ENCODE measurements at regions not wholly inside any gene's neighbourhood (a gene's known extent, or its start where the extent isn't known, plus 50 kb on each side); places are given as distances from the start of the nearest gene placed in this dataset.

- no peak overlapping the region for H3K4me3 ChIP-seq (ENCODE audit: low read depth, low read length)
- TF ChIP-seq, protein P1, sequence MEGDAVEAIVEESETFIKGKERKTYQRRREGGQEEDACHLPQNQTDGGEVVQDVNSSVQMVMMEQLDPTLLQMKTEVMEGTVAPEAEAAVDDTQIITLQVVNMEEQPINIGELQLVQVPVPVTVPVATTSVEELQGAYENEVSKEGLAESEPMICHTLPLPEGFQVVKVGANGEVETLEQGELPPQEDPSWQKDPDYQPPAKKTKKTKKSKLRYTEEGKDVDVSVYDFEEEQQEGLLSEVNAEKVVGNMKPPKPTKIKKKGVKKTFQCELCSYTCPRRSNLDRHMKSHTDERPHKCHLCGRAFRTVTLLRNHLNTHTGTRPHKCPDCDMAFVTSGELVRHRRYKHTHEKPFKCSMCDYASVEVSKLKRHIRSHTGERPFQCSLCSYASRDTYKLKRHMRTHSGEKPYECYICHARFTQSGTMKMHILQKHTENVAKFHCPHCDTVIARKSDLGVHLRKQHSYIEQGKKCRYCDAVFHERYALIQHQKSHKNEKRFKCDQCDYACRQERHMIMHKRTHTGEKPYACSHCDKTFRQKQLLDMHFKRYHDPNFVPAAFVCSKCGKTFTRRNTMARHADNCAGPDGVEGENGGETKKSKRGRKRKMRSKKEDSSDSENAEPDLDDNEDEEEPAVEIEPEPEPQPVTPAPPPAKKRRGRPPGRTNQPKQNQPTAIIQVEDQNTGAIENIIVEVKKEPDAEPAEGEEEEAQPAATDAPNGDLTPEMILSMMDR (IDR thresholded peaks at IDR 0.05; ENCODE audit: low read depth, low read length, missing control alignments): no peak
- DNase-seq (ENCODE audit: low read depth): no peak
These were observed 173.2 kb downstream of the CLCN4 start for GRCh38 chrX:10329984-10330383.

GRCh38 chrX:10341309-10341708, 184.5 kb downstream of the CLCN4 start:
- TF ChIP-seq, protein P1 (IDR thresholded peaks at IDR 0.05; ENCODE audit: low read depth, low read length, missing control alignments): no peak
- no peak for DNase-seq (ENCODE audit: low read depth)
- no peak overlapping the region for H3K4me3 ChIP-seq (ENCODE audit: low read depth, low read length)

DNA sequence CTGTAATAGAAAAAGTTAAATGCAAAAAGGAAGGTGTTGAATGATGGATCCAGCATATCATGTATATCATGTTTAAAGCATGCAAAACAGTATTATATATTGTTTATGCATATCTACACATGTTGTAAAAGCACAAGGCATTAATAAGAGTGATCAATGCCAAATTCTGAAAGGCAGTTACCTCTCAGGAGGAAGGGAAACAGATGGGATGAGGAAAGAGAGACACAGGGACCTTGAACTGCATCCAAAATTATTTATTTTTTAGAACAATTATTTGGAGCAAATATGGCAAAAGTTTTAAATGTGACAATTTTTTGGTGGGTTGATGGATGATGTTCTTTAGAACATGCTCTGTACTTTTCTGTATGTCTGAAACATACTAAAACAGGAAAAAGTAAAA, 193.4 kb downstream of the CLCN4 start:
- H3K4me3 ChIP-seq (ENCODE audit: low read depth, low read length): no peak overlapping the region
- TF ChIP-seq, protein P1 (IDR thresholded peaks at IDR 0.05; ENCODE audit: low read depth, low read length, missing control alignments): no peak
- DNase-seq (ENCODE audit: low read depth): no peak

DNA sequence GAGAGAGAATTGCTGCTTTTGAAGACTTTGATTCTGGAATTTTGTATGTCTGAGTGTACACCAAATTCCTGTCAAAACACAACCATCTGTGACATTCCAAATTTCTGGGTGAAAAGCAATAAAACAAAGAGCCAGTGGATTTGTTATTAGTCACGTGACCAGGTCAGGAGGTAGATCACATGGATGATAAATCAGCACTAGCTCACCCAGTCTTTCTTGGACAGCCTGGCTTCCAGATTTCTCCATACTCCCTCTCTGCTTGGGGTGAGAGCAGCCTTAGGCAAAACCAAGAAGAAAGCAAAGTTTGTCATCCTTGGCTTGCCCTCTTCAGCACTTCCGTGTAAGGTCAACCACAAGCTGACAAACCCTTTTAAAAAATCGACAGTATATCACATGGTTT, 194.2 kb downstream of the CLCN4 start:
- DNase-seq (ENCODE audit: low read depth): no peak
- TF ChIP-seq, protein P1 (IDR thresholded peaks at IDR 0.05; ENCODE audit: low read depth, low read length, missing control alignments): no peak
- H3K4me3 ChIP-seq (ENCODE audit: low read depth, low read length): no peak overlapping the region

GRCh38 chrX:10352536-10352935, 195.8 kb downstream of the CLCN4 start:
- TF ChIP-seq, protein P1 (IDR thresholded peaks at IDR 0.05; ENCODE audit: low read depth, low read length, missing control alignments): no peak
- no peak overlapping the region for H3K4me3 ChIP-seq (ENCODE audit: low read depth, low read length)
- no peak for DNase-seq (ENCODE audit: low read depth)

- DNase-seq (ENCODE audit: low read depth): no peak
- TF ChIP-seq, protein P1 (IDR thresholded peaks at IDR 0.05; ENCODE audit: low read depth, low read length, missing control alignments): no peak
- no peak overlapping the region for H3K4me3 ChIP-seq (ENCODE audit: low read depth, low read length)
These were observed 200.2 kb downstream of the CLCN4 start for GRCh38 chrX:10356979-10357378.

- no peak for DNase-seq (ENCODE audit: low read depth)
- no peak overlapping the region for H3K4me3 ChIP-seq (ENCODE audit: low read depth, low read length)
- TF ChIP-seq, protein P1 (IDR thresholded peaks at IDR 0.05; ENCODE audit: low read depth, low read length, missing control alignments): no peak
These were observed 202.2 kb downstream of the CLCN4 start for GRCh38 chrX:10358958-10359357.

Data from GM12864 (cell line).